Heart right ventricle (tissue), 16 donors: ENCODE measurements at regions not wholly inside any gene's neighbourhood (a gene's known extent, or its start where the extent isn't known, plus 50 kb on each side); places are given as distances from the start of the nearest gene placed in this dataset.

Experiments
- ATAC-seq, 8 donors: fragments of 200-7000 bp; cut with Tn5 transposase; one replicate each; pipeline ENCODE4 v1.9.1; 2020; ENCODE audit warnings: mild to moderate bottlenecking in 8 of 8, moderate library complexity in 8 of 8, moderate number of reproducible peaks in 1 of 8
- DNase-seq, 2 donors: peaks; one replicate each; pipeline ENCODE4 v3.0.0-alpha.2; 2020
- H3K27ac ChIP-seq, 10 donors: fragments of 200-600 bp; sonication (generic) in 2 of 10; one replicate each; pipeline versions ENCODE4 v1.5.0 to v1.8.0; 2020 to 2022; ENCODE audit warnings: mild to moderate bottlenecking in 3 of 10
- H3K27me3 ChIP-seq, 7 donors: fragments of 200-600 bp; one replicate each; pipeline ENCODE4 v1.8.0; 2021 to 2022; ENCODE audit warnings: mild to moderate bottlenecking in 2 of 7
- H3K36me3 ChIP-seq, 9 donors: fragments of 200-600 bp; sonication (generic) in 1 of 9; one replicate each; pipeline versions ENCODE4 v1.5.0 to v1.8.0; 2020 to 2022; ENCODE audit warnings: mild to moderate bottlenecking in 2 of 9
- H3K4me1 ChIP-seq, 9 donors: fragments of 200-600 bp; sonication (generic) in 1 of 9; one replicate each; pipeline versions ENCODE4 v1.5.0 to v1.8.0; 2020 to 2022; ENCODE audit warnings: mild to moderate bottlenecking in 4 of 9
- H3K4me3 ChIP-seq, 10 donors: fragments of 200-600 bp; sonication (generic) in 2 of 10; one replicate each; pipeline versions ENCODE4 v1.5.0 to v1.8.0; 2020 to 2022; ENCODE audit warnings: mild to moderate bottlenecking in 7 of 10, moderate library complexity in 2 of 10
- H3K9me3 ChIP-seq, 11 donors: fragments of 200-600 bp in 10 of 11; sonication (generic) in 2 of 11; one replicate each; pipeline versions ENCODE4 v1.5.0 to v1.8.0; 2013 to 2022; ENCODE audit warnings: mild to moderate bottlenecking in 2 of 11, control low read depth in 1 of 11, moderate library complexity in 1 of 11
- CTCF ChIP-seq, 9 donors: fragments of 200-600 bp; sonication (generic) in 2 of 9; IDR thresholded peaks; one replicate each; pipeline versions ENCODE4 v1.5.0 to v1.8.0; 2021 to 2022; ENCODE audit warnings: antibody characterized with exemption in 9 of 9, mild to moderate bottlenecking in 5 of 9, moderate library complexity in 1 of 9
- WGBS, 2 donors: extraction: QIAGEN DNeasy Blood & Tissue Kit; methylation state at CpG; one replicate each; pipeline ENCODE4 v1.1.7; 2013; ENCODE audit warnings: inconsistent platforms in 1 of 2; 5-methylcytosine and 5-hydroxymethylcytosine counted together
- intact Hi-C, 10 donors: fragments of 100-400 bp; cut with DNase I; formaldehyde crosslinking; loops; one replicate each; pipeline versions ENCODE4 v1.11.1 to v1.14.2; 2022
- donor health status: Arrhythmogenic right ventricular cardiomyopathy.
- donor health status: ischemic (EF 13 %, LVEDD 7.1; RV severe dilation, severe dysfunction).
- donor health status: healthy with polysubstance abuse.
- donor health status: DM: no; HTN: yes; CAD: no.
- donor health status: DM: no; HTN: no; CAD: no.
- donor health status: ischemic (EF 25% LVEDD 6.9; RV normal size, moderate dysfunction).
- donor health status: ischemic (EF 25% LVEDD 5.7; RV mildly dilated, moderate dysfunction).
- donor health status: healthy.
- donor health status: DM: yes; HTN: yes; CAD: no.
- donor health status: Ischemic cardiomyopathy.
- donor health status: ischemic (EF 35%, LVEDD 5.7; RV mildly dilated, moderate dysfunction).
- donor health status: nonischemic (EF 11% LVEDD 7.7; RV severe dilation, severe dysfunction).
- donor health status: DM: yes; HTN: yes; CAD: no.
- donor health status: PGD.
- donor health status: ischemic (EF 29% LVEDD 5.4; RV normal size, mild dysfunction).
- donor health status: nonischemic (EF 23%, LVEDD 6.1; RV moderate dilation, normal function).

- Histone ChIP-seq H3K9me3 (no peaks in the 10 kb centered on the region), H3K36me3 (no peaks in the 10 kb centered on the region), H3K27ac (no peak overlapping the region), H3K27me3 (peaks cover 0 to 57% (median 23%) of the 10 kb centered on the region in 7 donors), H3K4me1 (peaks cover 0 to 23% (median 0%) of the 10 kb centered on the region in 9 donors), H3K4me3 (no peak overlapping the region)
- intact Hi-C loops, result loop anchor here in 3 of 10 donors (5.0 to 10.0 kb wide), 3 partner anchors 74 to 159 kb away; no protein-coding TSS in a partner anchor
- WGBS, 2 donors, result 76 to 87% methylated on average over 7 of the region's 7 CpGs
- TF ChIP-seq CTCF (IDR thresholded peaks at IDR 0.05), result no peak
- ATAC-seq, result no peak
- DNase-seq, result no peak
Observed at GRCh38 chr14:61186341-61187195, 94.6 kb downstream of the TMEM30B start.

- Histone ChIP-seq H3K27me3 (peaks cover 0 to 46% (median 23%) of the 10 kb centered on the region in 7 donors), H3K9me3 (no peaks in the 10 kb centered on the region), H3K4me3 (no peak overlapping the region), H3K27ac (no peak overlapping the region), H3K4me1 (peaks cover 0 to 23% (median 0%) of the 10 kb centered on the region in 9 donors), H3K36me3 (no peaks in the 10 kb centered on the region)
- DNase-seq (no peak), ATAC-seq (no peak)
- TF ChIP-seq CTCF (IDR thresholded peaks at IDR 0.05), result no peak
- 77% methylated on average over 2 of the region's 2 CpGs for WGBS, 2 donors
- intact Hi-C loops, result loop anchor here in 3 of 10 donors (5.0 to 10.0 kb wide), 3 partner anchors 73 to 158 kb away; no protein-coding TSS in a partner anchor
Observed at GRCh38 chr14:61185534-61185933, 95.6 kb downstream of the TMEM30B start.

- no peak overlapping the region for H3K4me3 ChIP-seq
- peaks cover 0 to 32% (median 23%) of the 10 kb centered on the region in 7 donors for H3K27me3 ChIP-seq
- DNase-seq (no peak), ATAC-seq (no peak)
- H3K27ac ChIP-seq, result no peak overlapping the region
- H3K9me3 ChIP-seq, result no peaks in the 10 kb centered on the region
- WGBS, 2 donors, result 52 to 65% methylated on average over 2 of the region's 2 CpGs
- no peak for TF ChIP-seq CTCF (IDR thresholded peaks at IDR 0.05)
- H3K4me1 ChIP-seq, result peaks cover 0 to 18% (median 0%) of the 10 kb centered on the region in 9 donors
- intact Hi-C loops, result loop anchor here in 1 of 10 donors (10.0 kb wide), 1 partner anchor 139 kb away; no protein-coding TSS in a partner anchor
- no peaks in the 10 kb centered on the region for H3K36me3 ChIP-seq
Observed at GRCh38 chr14:61184112-61184511, 97.0 kb downstream of the TMEM30B start.

- Histone ChIP-seq H3K4me1 (peaks cover 0 to 14% (median 0%) of the 10 kb centered on the region in 9 donors), H3K9me3 (no peaks in the 10 kb centered on the region), H3K27ac (no peak overlapping the region), H3K36me3 (no peaks in the 10 kb centered on the region), H3K4me3 (no peak overlapping the region), H3K27me3 (peaks cover 0 to 27% (median 19%) of the 10 kb centered on the region in 7 donors)
- intact Hi-C loops, result loop anchor here in 1 of 10 donors (10.0 kb wide), 1 partner anchor 139 kb away; no protein-coding TSS in a partner anchor
- no peak for TF ChIP-seq CTCF (IDR thresholded peaks at IDR 0.05)
- ATAC-seq (no peak), DNase-seq (no peak)
- 52 to 65% methylated on average over 6 of the region's 6 CpGs for WGBS, 2 donors
Observed at GRCh38 chr14:61183196-61183885, 97.8 kb downstream of the TMEM30B start.
